ENCODE measurements at regions not wholly inside any gene's neighbourhood (a gene's known extent, or its start where the extent isn't known, plus 50 kb on each side); places are given as distances from the start of the nearest gene placed in this dataset.

DNA sequence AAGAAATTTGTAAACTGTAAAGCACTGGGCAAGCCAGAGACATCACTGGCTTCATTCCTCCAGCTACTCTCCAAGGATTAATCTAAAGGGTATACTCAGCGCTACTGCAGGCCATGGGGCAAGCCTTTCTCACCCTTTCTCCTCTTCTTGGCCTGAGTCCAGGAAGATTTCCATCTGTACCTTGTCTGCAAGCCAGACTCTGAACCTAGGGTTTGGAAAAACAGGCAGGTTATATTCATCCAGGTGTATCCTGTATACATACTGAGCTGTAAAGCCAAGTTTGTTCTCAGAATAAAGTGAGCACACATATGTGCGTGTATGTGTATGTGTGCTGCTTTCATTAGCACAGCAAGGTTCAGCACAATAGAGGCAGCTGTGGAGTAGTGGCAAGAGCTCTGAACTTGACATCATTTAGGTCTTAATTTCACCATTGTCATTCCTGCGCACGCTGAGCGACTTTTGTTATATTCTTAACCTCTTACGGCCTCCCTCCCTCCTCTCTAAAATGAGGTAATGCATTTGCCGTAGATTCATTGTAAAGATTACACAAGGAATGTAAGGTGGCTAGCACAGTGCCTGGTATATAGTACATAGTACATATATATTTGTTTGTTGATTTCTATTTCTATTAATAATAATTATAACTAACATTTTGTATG lies 128.1 kb upstream of the JUN start:
- TF ChIP-seq EP300 (IDR thresholded peaks at IDR 0.05) = no peak
- TF ChIP-seq CTCF (IDR thresholded peaks at IDR 0.05) = no peak
- TF ChIP-seq POLR2A (IDR thresholded peaks at IDR 0.05) = no peak
- no peak for TF ChIP-seq POLR2AphosphoS5 (IDR thresholded peaks at IDR 0.05)

Measured in sigmoid colon (tissue), 4 donors.